H1 (cell line): ENCODE measurements at regions not wholly inside any gene's neighbourhood (a gene's known extent, or its start where the extent isn't known, plus 50 kb on each side); places are given as distances from the start of the nearest gene placed in this dataset.

ENCODE experiments used
- CTCF ChIA-PET: fragments of 300-600 bp; sonication (Branson Sonifier 250); formaldehyde crosslinking; loops from one replicate; lab custom pipeline; 2021; ENCODE audit not compliant: partially characterized antibody; lab: Charles Lee
- POLR2A ChIA-PET: fragments of 300-600 bp; sonication (Branson Sonifier 250); formaldehyde crosslinking; loops from one replicate; lab custom pipeline; 2021; ENCODE audit warnings: inconsistent platforms; ENCODE audit not compliant: partially characterized antibody; lab: Charles Lee
- DNase-seq, 2 experiments: peaks; one replicate each; pipeline versions ENCODE4 v3.0.0 to v3.0.0-alpha.2; 2010 to 2022; ENCODE audit warnings: low spot score in 2 of 2, low read depth in 1 of 2, mixed read lengths in 1 of 2
- FAIRE-seq: peaks from 2 replicates; lab custom pipeline; 2011; peaks lifted over from hg19 to GRCh38; lab: Jason Lieb, UNC
- H2AFZ ChIP-seq: 2 replicates; pipeline ENCODE4 v1.8.1; 2012; ENCODE audit warnings: low read length, inconsistent platforms
- H2AK5ac ChIP-seq: 2 replicates; pipeline ENCODE4 v1.6.1; 2013; ENCODE audit warnings: low read depth, low read length
- H2BK120ac ChIP-seq: replicated peaks from 2 replicates; pipeline ENCODE3; 2013; ENCODE audit warnings: low read depth, low read length, inconsistent platforms
- H2BK12ac ChIP-seq: 2 replicates; pipeline ENCODE4 v1.6.1; 2013; ENCODE audit warnings: low read depth, low read length
- H2BK15ac ChIP-seq: 2 replicates; pipeline ENCODE4 v1.6.1; 2013; ENCODE audit warnings: low read length
- H2BK20ac ChIP-seq: 2 replicates; pipeline ENCODE4 v1.6.1; 2013; ENCODE audit warnings: low read length
- H2BK5ac ChIP-seq: 2 replicates; pipeline ENCODE4 v1.6.1; 2013; ENCODE audit warnings: low read depth, low read length
- H3K14ac ChIP-seq: 2 replicates; pipeline ENCODE4 v1.6.1; 2013; ENCODE audit warnings: inconsistent platforms; ENCODE audit not compliant: insufficient read length
- H3K18ac ChIP-seq: 2 replicates; pipeline ENCODE4 v1.6.1; 2013; ENCODE audit warnings: low read length; ENCODE audit errors: extremely low read depth
- H3K23ac ChIP-seq: 2 replicates; pipeline ENCODE4 v1.6.1; 2013; ENCODE audit warnings: inconsistent platforms; ENCODE audit not compliant: insufficient read length
- H3K23me2 ChIP-seq: 2 replicates; pipeline ENCODE4 v1.6.1; 2013; ENCODE audit warnings: low read depth, low read length
- H3K27ac ChIP-seq: 2 replicates; pipeline ENCODE4 v1.6.1; 2011; ENCODE audit warnings: low read depth, low read length, inconsistent platforms
- H3K27me3 ChIP-seq, 4 experiments: replicated peaks in 1 of 4; 1 replicate in 1 of 4; 2 replicates in 3 of 4; pipeline versions ENCODE4 v1.6.1 to v1.8.1; 2011 to 2013; ENCODE audit warnings: low read length in 3 of 4, mild to moderate bottlenecking in 3 of 4, inconsistent platforms in 2 of 4, mixed read lengths in 2 of 4, moderate library complexity in 1 of 4; ENCODE audit not compliant: control insufficient read depth in 3 of 4, insufficient read depth in 3 of 4; ENCODE audit errors: extremely low read depth in 1 of 4
- H3K36me3 ChIP-seq, 4 experiments: 2 replicates each; pipeline versions ENCODE4 v1.6.1 to v1.8.1; 2011 to 2013; ENCODE audit warnings: mild to moderate bottlenecking in 4 of 4, low read length in 3 of 4, moderate library complexity in 2 of 4, control low read depth in 1 of 4, inconsistent platforms in 1 of 4; ENCODE audit not compliant: insufficient read depth in 4 of 4, control insufficient read depth in 2 of 4
- H3K4ac ChIP-seq: replicated peaks from 2 replicates; pipeline ENCODE3; 2013; ENCODE audit warnings: low read length, low read depth, mixed read lengths, inconsistent platforms; ENCODE audit not compliant: insufficient read length
- H3K4me1 ChIP-seq, 4 experiments: replicated peaks in 1 of 4; 1 replicate in 1 of 4; 2 replicates in 3 of 4; pipeline versions ENCODE4 v1.6.1 to v1.8.1; 2011 to 2013; ENCODE audit warnings: low read length in 3 of 4, inconsistent platforms in 2 of 4, mixed read lengths in 1 of 4; ENCODE audit not compliant: insufficient read depth in 4 of 4, control insufficient read depth in 3 of 4
- H3K4me2 ChIP-seq, 2 experiments: 2 replicates each; pipeline versions ENCODE4 v1.6.1 to v1.8.1; 2011 to 2013; ENCODE audit warnings: low read depth in 2 of 2, low read length in 2 of 2, control low read depth in 1 of 2, inconsistent platforms in 1 of 2, mild to moderate bottlenecking in 1 of 2; ENCODE audit not compliant: insufficient read depth in 1 of 2
- H3K4me3 ChIP-seq, 4 experiments: fragments of 200-600, 300-600 bp in 1 of 4; sonication (generic), shearing (Covaris generic), sonication (Bioruptor Twin) in 1 of 4; 2 replicates each; pipeline versions ENCODE4 v1.5.1 to v1.8.1; 2011 to 2016; ENCODE audit warnings: low read length in 4 of 4, low read depth in 3 of 4, control low read depth in 2 of 4, inconsistent platforms in 2 of 4, mild to moderate bottlenecking in 2 of 4, mixed read lengths in 1 of 4, moderate library complexity in 1 of 4; ENCODE audit not compliant: insufficient read depth in 2 of 4; ENCODE audit errors: extremely low read depth in 1 of 4
- H3K56ac ChIP-seq: replicated peaks from 2 replicates; pipeline ENCODE3; 2013; ENCODE audit warnings: low read depth, mild to moderate bottlenecking, mixed read lengths, low read length, inconsistent platforms; ENCODE audit not compliant: insufficient read length
- H3K79me1 ChIP-seq: 2 replicates; pipeline ENCODE4 v1.6.1; 2013; ENCODE audit warnings: low read depth, low read length, control low read depth
- H3K79me2 ChIP-seq, 2 experiments: 2 replicates each; pipeline versions ENCODE4 v1.6.1 to v1.8.1; 2012 to 2013; ENCODE audit warnings: low read length in 2 of 2, mild to moderate bottlenecking in 2 of 2, inconsistent platforms in 1 of 2; ENCODE audit not compliant: insufficient read depth in 2 of 2, control insufficient read depth in 1 of 2
- H3K9ac ChIP-seq, 4 experiments: replicated peaks in 1 of 4; 1 replicate in 1 of 4; 2 replicates in 3 of 4; pipeline versions ENCODE4 v1.6.1 to v1.8.1; 2011 to 2013; ENCODE audit warnings: low read depth in 3 of 4, low read length in 3 of 4, control low read depth in 2 of 4, mild to moderate bottlenecking in 2 of 4, moderate library complexity in 2 of 4, inconsistent platforms in 1 of 4; ENCODE audit errors: extremely low read depth in 1 of 4
- H3K9me3 ChIP-seq, 2 experiments: 2 replicates each; pipeline versions ENCODE4 v1.6.1 to v1.8.1; 2012 to 2013; ENCODE audit warnings: mild to moderate bottlenecking in 2 of 2, moderate library complexity in 2 of 2, control low read depth in 1 of 2, inconsistent platforms in 1 of 2, low read depth in 1 of 2, low read length in 1 of 2, mixed read lengths in 1 of 2; ENCODE audit not compliant: insufficient read depth in 2 of 2
- H4K20me1 ChIP-seq, 2 experiments: replicated peaks in 1 of 2; 2 replicates each; pipeline versions ENCODE3 to v1.8.1; 2011 to 2013; ENCODE audit warnings: inconsistent platforms in 2 of 2, low read length in 2 of 2, mild to moderate bottlenecking in 1 of 2; ENCODE audit not compliant: insufficient read depth in 2 of 2, control insufficient read depth in 1 of 2
- H4K5ac ChIP-seq: 2 replicates; pipeline ENCODE4 v1.6.1; 2013; ENCODE audit warnings: low read length, low read depth, mixed read lengths, inconsistent platforms; ENCODE audit not compliant: insufficient read length
- H4K8ac ChIP-seq: 2 replicates; pipeline ENCODE4 v1.8.0; 2013; ENCODE audit warnings: mild to moderate bottlenecking, moderate library complexity, low read length, inconsistent platforms; ENCODE audit not compliant: insufficient read depth; ENCODE audit errors: extremely low read depth
- H4K91ac ChIP-seq: replicated peaks from 2 replicates; pipeline ENCODE3; 2013; ENCODE audit warnings: low read length, mixed read lengths, inconsistent platforms; ENCODE audit not compliant: insufficient read length
- ASH2L ChIP-seq: fragments of 200-600, 300-600 bp; sonication (generic); IDR thresholded peaks from one replicate; pipeline ENCODE4 v1.7.1; 2017; ENCODE audit warnings: low read length
- CBX8 ChIP-seq: fragments of 300-800, 300-1000 bp; sonication (generic); IDR thresholded peaks from 2 replicates; pipeline ENCODE4 v1.7.1; 2016; ENCODE audit warnings: low read depth, low read length, borderline replicate concordance
- EP300 ChIP-seq, 2 experiments: IDR thresholded peaks; 1 replicate in 1 of 2; 2 replicates in 1 of 2; pipeline ENCODE4 v1.6.1; 2011 to 2012; ENCODE audit warnings: low read depth in 2 of 2, low read length in 2 of 2, mild to moderate bottlenecking in 2 of 2, borderline replicate concordance in 1 of 2, inconsistent platforms in 1 of 2, moderate library complexity in 1 of 2
- JUN ChIP-seq: IDR thresholded peaks from 2 replicates; pipeline ENCODE4 v1.6.1; 2011; ENCODE audit warnings: low read depth, mild to moderate bottlenecking, improper control_type of control experiment, low read length
- RFX5 ChIP-seq: IDR thresholded peaks from 2 replicates; pipeline ENCODE4 v1.6.1; 2011; ENCODE audit warnings: low read depth, low read length, improper control_type of control experiment, borderline replicate concordance
- WGBS, 2 experiments: shearing (Covaris generic) in 1 of 2; methylation state at CpG; one replicate each; pipeline versions ENCODE4 v1.1.6 to v1.1.7; 2013 to 2015; ENCODE audit warnings: low lambda C conversion rate in 2 of 2, mixed read lengths in 2 of 2, inconsistent platforms in 1 of 2, low coverage in 1 of 2, missing lambda C conversion rate in 1 of 2; ENCODE audit not compliant: insufficient replicate concordance in 2 of 2, insufficient coverage in 1 of 2, insufficient read length in 1 of 2; ENCODE audit errors: extremely low coverage in 1 of 2, missing lambda C conversion rate in 1 of 2; 5-methylcytosine and 5-hydroxymethylcytosine counted together

GRCh38 chr1:63051886-63052285 lies 268.0 kb downstream of the ATG4C start:
- POLR2A ChIA-PET: no interaction called here
- Histone ChIP-seq H2BK120ac (no peak overlapping the region), H3K18ac (no peak overlapping the region), H2BK20ac (no peak overlapping the region), H3K4me1 (peaks cover 0 to 3% (median under 1%) of the 10 kb centered on the region in 4 experiments; a peak in 2 of 7 replicates), H4K20me1 (no peaks in the 10 kb centered on the region), H3K9me3 (no peaks in the 10 kb centered on the region), H3K23me2 (no peaks in the 10 kb centered on the region), H2BK5ac (no peak overlapping the region), H3K27me3 (no peaks in the 10 kb centered on the region), H3K56ac (no peak overlapping the region), H3K27ac (no peak overlapping the region), H4K8ac (no peak overlapping the region), H2AFZ (peak overlapping the region; percentile 11; the same call in 1 of the 2 replicates), H3K4me2 (no peak overlapping the region), H3K9ac (no peak overlapping the region), H2AK5ac (no peak overlapping the region), H3K79me2 (no peaks in the 10 kb centered on the region), H3K23ac (no peak overlapping the region), H2BK12ac (no peak overlapping the region), H3K36me3 (no peaks in the 10 kb centered on the region), H2BK15ac (no peak overlapping the region), H4K91ac (no peak overlapping the region), H4K5ac (no peak overlapping the region), H3K79me1 (no peaks in the 10 kb centered on the region), H3K14ac (no peak overlapping the region), H3K4ac (no peak overlapping the region), H3K4me3 (no peak overlapping the region)
- 88% methylated on average over 6 of the region's 6 CpGs; no CpG with 5 or more reads in 1 of the 2 experiments for WGBS, 2 experiments
- DNase-seq: no peak
- CTCF ChIA-PET: interaction anchor here (1.0 kb wide), 1 partner anchor 13 kb away, joined by 4 read pairs; no protein-coding TSS in a partner anchor
- TF ChIP-seq ASH2L (no peak), EP300 (IDR thresholded peaks at IDR 0.05; ENCODE audit: borderline replicate concordance in 1 of 2, low read depth in 2 of 2, low read length in 2 of 2) (no peak), JUN (no peak), RFX5 (no peak), CBX8 (no peak)
- FAIRE-seq: no peak
